Upper lobe of left lung (tissue), 4 donors: ENCODE measurements at regions not wholly inside any gene's neighbourhood (a gene's known extent, or its start where the extent isn't known, plus 50 kb on each side); places are given as distances from the start of the nearest gene placed in this dataset.

Experiments
- EP300 ChIP-seq, 4 donors: sonication (generic); formaldehyde crosslinking; IDR thresholded peaks; one replicate each; pipeline ENCODE4 v1.5.1; 2017; ENCODE audit warnings: antibody characterized with exemption in 4 of 4, control low read depth in 2 of 4
- POLR2A ChIP-seq, 4 donors: fragments of 450-650 bp; IDR thresholded peaks; one replicate each; pipeline ENCODE4 v1.5.1; 2016 to 2017; ENCODE audit warnings: antibody characterized with exemption in 4 of 4, mild to moderate bottlenecking in 2 of 4
- POLR2AphosphoS5 ChIP-seq, 2 donors: sonication (generic); formaldehyde crosslinking; IDR thresholded peaks; one replicate each; pipeline ENCODE4 v1.5.1; 2017; ENCODE audit warnings: antibody characterized with exemption in 2 of 2
- TF ChIP-seq, protein P1 (sequence below), 6 experiments: fragments of 450-650 bp in 4 of 6; fragments of 200-600 bp in 2 of 6; sonication (generic) in 2 of 6; IDR thresholded peaks; one replicate each; pipeline ENCODE4 v1.5.1; 2016 to 2019; ENCODE audit warnings: antibody characterized with exemption in 6 of 6

DNA sequence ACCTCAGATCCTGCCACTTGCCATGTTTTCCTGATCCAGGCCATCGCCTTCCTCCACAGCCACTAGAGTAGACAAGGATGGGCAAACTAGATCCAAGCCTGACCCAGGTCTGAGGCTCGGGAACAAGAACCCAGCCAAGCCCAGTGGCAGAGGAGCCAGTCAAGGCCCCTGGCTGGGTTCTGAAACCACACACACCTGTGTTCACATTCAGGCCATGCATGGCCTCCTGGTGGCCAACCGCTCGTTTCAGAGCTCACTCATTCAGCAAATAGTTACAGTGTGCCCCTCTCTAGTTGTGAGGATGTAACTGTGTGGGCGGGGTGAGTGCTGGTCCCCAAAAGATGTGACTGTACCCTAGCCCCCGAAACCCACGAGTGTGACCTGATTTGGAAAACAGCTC is 337.6 kb downstream of the CTTN start:
- TF ChIP-seq POLR2A (IDR thresholded peaks at IDR 0.05) (no peak), EP300 (IDR thresholded peaks at IDR 0.05) (no peak), POLR2AphosphoS5 (IDR thresholded peaks at IDR 0.05) (no peak)
- TF ChIP-seq, protein P1, sequence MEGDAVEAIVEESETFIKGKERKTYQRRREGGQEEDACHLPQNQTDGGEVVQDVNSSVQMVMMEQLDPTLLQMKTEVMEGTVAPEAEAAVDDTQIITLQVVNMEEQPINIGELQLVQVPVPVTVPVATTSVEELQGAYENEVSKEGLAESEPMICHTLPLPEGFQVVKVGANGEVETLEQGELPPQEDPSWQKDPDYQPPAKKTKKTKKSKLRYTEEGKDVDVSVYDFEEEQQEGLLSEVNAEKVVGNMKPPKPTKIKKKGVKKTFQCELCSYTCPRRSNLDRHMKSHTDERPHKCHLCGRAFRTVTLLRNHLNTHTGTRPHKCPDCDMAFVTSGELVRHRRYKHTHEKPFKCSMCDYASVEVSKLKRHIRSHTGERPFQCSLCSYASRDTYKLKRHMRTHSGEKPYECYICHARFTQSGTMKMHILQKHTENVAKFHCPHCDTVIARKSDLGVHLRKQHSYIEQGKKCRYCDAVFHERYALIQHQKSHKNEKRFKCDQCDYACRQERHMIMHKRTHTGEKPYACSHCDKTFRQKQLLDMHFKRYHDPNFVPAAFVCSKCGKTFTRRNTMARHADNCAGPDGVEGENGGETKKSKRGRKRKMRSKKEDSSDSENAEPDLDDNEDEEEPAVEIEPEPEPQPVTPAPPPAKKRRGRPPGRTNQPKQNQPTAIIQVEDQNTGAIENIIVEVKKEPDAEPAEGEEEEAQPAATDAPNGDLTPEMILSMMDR (IDR thresholded peaks at IDR 0.05): no peak
